AG09319 (cell line): ENCODE measurements at regions not wholly inside any gene's neighbourhood (a gene's known extent, or its start where the extent isn't known, plus 50 kb on each side); places are given as distances from the start of the nearest gene placed in this dataset.

Source experiments
- DNase-seq: peaks from one replicate; pipeline ENCODE4 v3.0.0-alpha.2; 2010; ENCODE audit warnings: low read depth; ENCODE audit errors: extremely low read depth
- TF ChIP-seq, protein P1 (sequence below): IDR thresholded peaks from 2 replicates; pipeline ENCODE4 v1.5.1; 2011; ENCODE audit warnings: low read depth, mild to moderate bottlenecking, inconsistent platforms, low read length, moderate library complexity

GRCh38 chr11:92317721-92318120, 93.1 kb downstream of the FAT3 start:
- DNase-seq, result no peak
- TF ChIP-seq, protein P1, sequence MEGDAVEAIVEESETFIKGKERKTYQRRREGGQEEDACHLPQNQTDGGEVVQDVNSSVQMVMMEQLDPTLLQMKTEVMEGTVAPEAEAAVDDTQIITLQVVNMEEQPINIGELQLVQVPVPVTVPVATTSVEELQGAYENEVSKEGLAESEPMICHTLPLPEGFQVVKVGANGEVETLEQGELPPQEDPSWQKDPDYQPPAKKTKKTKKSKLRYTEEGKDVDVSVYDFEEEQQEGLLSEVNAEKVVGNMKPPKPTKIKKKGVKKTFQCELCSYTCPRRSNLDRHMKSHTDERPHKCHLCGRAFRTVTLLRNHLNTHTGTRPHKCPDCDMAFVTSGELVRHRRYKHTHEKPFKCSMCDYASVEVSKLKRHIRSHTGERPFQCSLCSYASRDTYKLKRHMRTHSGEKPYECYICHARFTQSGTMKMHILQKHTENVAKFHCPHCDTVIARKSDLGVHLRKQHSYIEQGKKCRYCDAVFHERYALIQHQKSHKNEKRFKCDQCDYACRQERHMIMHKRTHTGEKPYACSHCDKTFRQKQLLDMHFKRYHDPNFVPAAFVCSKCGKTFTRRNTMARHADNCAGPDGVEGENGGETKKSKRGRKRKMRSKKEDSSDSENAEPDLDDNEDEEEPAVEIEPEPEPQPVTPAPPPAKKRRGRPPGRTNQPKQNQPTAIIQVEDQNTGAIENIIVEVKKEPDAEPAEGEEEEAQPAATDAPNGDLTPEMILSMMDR, result no peak

DNA sequence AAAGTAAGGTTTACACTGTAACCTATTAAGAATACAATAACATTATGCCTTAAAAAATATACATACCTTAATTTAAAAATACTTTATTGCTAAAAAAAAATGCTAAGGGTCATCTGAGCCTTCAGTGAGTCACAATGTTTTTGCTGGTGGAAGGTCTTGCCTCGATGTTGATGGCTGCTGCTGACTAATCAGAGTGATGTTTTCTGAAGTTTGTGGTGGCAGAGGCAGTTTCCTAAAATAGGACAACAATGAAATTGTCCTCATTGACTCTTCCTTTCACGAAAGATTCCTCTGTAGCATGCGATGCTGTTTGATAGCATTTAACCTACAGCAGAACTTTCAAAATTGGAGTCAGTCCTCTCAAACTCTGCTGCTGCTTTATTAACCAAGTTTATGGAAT, 97.6 kb downstream of the FAT3 start:
- TF ChIP-seq, protein P1, result no peak
- no peak for DNase-seq

GRCh38 chr11:92324890-92325289, 100.3 kb downstream of the FAT3 start:
- TF ChIP-seq, protein P1, result no peak
- DNase-seq, result no peak

DNA sequence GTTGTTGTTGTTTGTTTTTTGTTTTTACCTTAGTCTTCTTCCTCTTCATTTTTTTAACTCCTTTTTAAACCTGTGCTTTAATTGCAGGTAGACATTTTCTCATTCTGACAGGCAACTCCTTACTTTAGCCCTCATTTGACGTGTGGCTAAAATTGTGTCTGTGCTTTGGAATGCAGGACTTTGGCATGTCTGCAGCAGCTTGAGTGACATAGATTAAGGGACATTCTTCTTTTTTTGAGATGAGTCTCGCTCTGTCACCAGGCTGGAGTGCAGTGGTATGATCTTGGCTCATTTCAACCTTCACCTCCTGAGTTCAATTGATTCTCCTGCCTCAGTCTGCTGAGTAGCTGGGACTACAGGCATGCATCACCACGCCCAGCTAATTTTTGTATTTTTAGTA, 100.8 kb downstream of the FAT3 start:
- no peak for DNase-seq
- TF ChIP-seq, protein P1, result no peak

DNA sequence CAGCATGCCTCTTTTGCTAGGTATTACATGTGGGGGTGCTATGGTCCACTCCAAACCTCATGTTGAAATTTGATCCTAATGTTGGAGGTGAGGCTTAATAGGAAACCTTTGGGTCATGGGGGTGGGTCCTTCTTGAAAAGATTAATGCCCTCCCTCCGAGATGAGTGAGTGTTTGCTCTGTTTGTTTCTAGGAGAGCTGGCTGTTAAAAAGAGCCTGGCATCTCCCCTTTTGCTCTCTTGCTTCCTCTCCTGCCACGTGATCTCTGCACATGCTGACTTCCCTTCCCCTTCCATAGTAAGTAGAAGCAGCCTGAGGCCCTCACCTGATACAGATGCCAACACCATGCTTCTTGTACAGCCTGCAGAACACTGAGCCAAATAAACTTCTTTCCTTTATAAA, 104.5 kb downstream of the FAT3 start:
- TF ChIP-seq, protein P1, result no peak
- no peak for DNase-seq

- DNase-seq, result no peak
Observed at GRCh38 chr11:92329646-92330045, 105.0 kb downstream of the FAT3 start.

DNA sequence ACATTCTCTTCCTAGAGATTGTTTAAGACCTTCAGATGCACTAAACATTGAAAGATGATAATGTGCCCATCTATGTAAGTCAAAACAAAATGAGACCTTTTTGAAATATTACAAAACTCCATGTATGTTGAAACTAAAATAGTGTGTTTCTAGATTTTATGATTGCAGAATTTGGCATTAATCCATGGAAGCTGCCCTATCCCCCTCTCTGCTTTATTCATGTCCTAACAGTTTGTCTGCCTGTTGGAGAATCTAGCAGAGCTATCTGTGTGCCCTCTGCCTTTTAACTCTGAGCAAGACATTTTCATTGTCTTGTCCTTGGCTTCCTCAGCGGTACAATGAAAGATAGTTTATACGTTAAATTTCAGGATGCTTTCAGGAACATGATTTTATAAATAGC, 105.5 kb downstream of the FAT3 start:
- no peak for DNase-seq
- TF ChIP-seq, protein P1, result no peak

More at GRCh38 chr11:92329646-92330045, 105.0 kb downstream of the FAT3 start:
- TF ChIP-seq, protein P1, result no peak
